Psoas muscle (tissue), 7 donors: ENCODE measurements at regions not wholly inside any gene's neighbourhood (a gene's known extent, or its start where the extent isn't known, plus 50 kb on each side); places are given as distances from the start of the nearest gene placed in this dataset.

Experiments
- ATAC-seq, 4 donors: fragments of 200-7000 bp; cut with Tn5 transposase; one replicate each; pipeline ENCODE4 v1.9.1; 2020; ENCODE audit warnings: moderate library complexity in 3 of 4, mild to moderate bottlenecking in 2 of 4
- DNase-seq, 2 donors: peaks; one replicate each; pipeline ENCODE4 v3.0.0-alpha.2; 2020
- H3K27ac ChIP-seq: fragments of 200-600 bp; one replicate; pipeline ENCODE4 v1.8.0; 2022
- H3K27me3 ChIP-seq, 3 donors: fragments of 200-600 bp in 1 of 3; one replicate each; pipeline versions ENCODE4 v1.6.1 to v1.8.0; 2013 to 2022; ENCODE audit warnings: low read length in 2 of 3, mild to moderate bottlenecking in 2 of 3, moderate library complexity in 1 of 3; ENCODE audit not compliant: insufficient read depth in 3 of 3
- H3K36me3 ChIP-seq, 2 donors: fragments of 200-600 bp in 1 of 2; one replicate each; pipeline versions ENCODE4 v1.6.1 to v1.8.0; 2013 to 2022; ENCODE audit warnings: low read depth in 1 of 2, mild to moderate bottlenecking in 1 of 2, moderate library complexity in 1 of 2; ENCODE audit not compliant: insufficient read depth in 1 of 2
- H3K4me1 ChIP-seq: fragments of 200-600 bp; one replicate; pipeline ENCODE4 v1.8.0; 2022
- H3K4me3 ChIP-seq: fragments of 200-600 bp; one replicate; pipeline ENCODE4 v1.8.0; 2022; ENCODE audit warnings: mild to moderate bottlenecking
- H3K9me3 ChIP-seq: fragments of 200-600 bp; one replicate; pipeline ENCODE4 v1.8.0; 2022
- WGBS, 3 donors: extraction: QIAGEN DNeasy Blood & Tissue Kit; methylation state at CpG; one replicate each; pipeline versions ENCODE4 v1.1.6 to v1.1.7; 2013; 5-methylcytosine and 5-hydroxymethylcytosine counted together
- intact Hi-C, 2 donors: fragments of 100-400 bp; cut with DNase I; formaldehyde crosslinking; loops; one replicate each; pipeline versions ENCODE4 v1.11.0 to v1.14.2; 2022
- TF ChIP-seq, protein P1 (sequence below): fragments of 200-600 bp; IDR thresholded peaks from one replicate; pipeline ENCODE4 v1.8.0; 2022; ENCODE audit warnings: antibody characterized with exemption
- donor health status: healthy with polysubstance abuse.
- donor health status: DM: no; HTN: no; CAD: no; lungs with moderate emphysema.
- donor health status: Bipolar disorder and iron deficiency.
- donor health status: healthy.
- donor health status: DM: yes; HTN: yes; CAD: no.
- donor health status: DM: no; HTN: no; CAD: no.
- donor health status: DM: yes; HTN: yes; CAD: no.

DNA sequence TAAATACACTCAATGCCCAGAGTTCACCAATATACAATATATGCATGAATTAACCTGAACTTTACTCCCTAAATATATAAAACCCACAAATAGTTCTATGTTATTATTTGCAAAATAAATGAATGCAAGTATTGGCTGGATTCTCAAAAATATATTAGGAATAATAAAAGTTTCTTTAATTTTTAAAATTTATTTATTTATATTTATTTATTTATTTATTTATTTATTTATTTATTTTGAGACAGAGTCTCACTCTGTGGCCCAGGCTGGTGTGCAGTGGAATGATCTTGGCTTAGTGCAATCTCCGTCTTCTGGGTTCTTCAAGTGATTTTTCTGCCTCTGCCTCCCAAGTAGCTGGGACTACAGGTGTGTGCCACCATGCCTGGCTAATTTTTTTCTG, 88.7 kb upstream of the TMEFF2 start:
- H3K4me1 ChIP-seq, result no peaks in the 10 kb centered on the region
- WGBS, 3 donors, result 89 to 100% (median 96%) methylated on average over 1 of the region's 1 CpG
- no peak for ATAC-seq
- DNase-seq, result no peak
- TF ChIP-seq, protein P1, sequence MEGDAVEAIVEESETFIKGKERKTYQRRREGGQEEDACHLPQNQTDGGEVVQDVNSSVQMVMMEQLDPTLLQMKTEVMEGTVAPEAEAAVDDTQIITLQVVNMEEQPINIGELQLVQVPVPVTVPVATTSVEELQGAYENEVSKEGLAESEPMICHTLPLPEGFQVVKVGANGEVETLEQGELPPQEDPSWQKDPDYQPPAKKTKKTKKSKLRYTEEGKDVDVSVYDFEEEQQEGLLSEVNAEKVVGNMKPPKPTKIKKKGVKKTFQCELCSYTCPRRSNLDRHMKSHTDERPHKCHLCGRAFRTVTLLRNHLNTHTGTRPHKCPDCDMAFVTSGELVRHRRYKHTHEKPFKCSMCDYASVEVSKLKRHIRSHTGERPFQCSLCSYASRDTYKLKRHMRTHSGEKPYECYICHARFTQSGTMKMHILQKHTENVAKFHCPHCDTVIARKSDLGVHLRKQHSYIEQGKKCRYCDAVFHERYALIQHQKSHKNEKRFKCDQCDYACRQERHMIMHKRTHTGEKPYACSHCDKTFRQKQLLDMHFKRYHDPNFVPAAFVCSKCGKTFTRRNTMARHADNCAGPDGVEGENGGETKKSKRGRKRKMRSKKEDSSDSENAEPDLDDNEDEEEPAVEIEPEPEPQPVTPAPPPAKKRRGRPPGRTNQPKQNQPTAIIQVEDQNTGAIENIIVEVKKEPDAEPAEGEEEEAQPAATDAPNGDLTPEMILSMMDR, result no peak
- intact Hi-C loops, result no loop called here
- no peaks in the 10 kb centered on the region for H3K9me3 ChIP-seq
- H3K36me3 ChIP-seq, result no peaks in the 10 kb centered on the region
- H3K4me3 ChIP-seq, result no peak overlapping the region
- H3K27me3 ChIP-seq, result no peaks in the 10 kb centered on the region
- H3K27ac ChIP-seq, result no peak overlapping the region

DNA sequence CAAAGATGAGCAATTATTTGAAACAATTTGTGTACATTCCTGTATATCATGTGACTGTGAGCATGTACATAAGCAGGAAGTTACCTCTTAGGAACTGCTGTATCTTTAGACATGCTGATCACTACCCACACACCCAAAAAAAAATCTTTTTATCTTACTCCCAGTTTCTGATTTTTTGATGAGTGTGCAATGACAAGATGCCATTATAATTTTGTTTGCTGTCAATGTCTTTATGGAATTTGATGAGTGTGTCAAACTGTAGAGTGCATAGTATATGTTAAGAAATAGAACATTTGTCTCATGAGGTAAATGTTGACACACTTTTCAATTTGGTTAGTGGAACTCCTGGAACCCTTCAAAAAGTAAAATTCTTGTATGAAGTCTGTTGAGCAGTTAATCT, 84.0 kb upstream of the TMEFF2 start:
- Histone ChIP-seq H3K4me1 (no peaks in the 10 kb centered on the region), H3K36me3 (no peaks in the 10 kb centered on the region), H3K27me3 (no peaks in the 10 kb centered on the region), H3K9me3 (no peaks in the 10 kb centered on the region), H3K27ac (no peak overlapping the region), H3K4me3 (no peak overlapping the region)
- TF ChIP-seq, protein P1, result no peak
- DNase-seq (no peak), ATAC-seq (no peak)
- intact Hi-C loops, result no loop called here

DNA sequence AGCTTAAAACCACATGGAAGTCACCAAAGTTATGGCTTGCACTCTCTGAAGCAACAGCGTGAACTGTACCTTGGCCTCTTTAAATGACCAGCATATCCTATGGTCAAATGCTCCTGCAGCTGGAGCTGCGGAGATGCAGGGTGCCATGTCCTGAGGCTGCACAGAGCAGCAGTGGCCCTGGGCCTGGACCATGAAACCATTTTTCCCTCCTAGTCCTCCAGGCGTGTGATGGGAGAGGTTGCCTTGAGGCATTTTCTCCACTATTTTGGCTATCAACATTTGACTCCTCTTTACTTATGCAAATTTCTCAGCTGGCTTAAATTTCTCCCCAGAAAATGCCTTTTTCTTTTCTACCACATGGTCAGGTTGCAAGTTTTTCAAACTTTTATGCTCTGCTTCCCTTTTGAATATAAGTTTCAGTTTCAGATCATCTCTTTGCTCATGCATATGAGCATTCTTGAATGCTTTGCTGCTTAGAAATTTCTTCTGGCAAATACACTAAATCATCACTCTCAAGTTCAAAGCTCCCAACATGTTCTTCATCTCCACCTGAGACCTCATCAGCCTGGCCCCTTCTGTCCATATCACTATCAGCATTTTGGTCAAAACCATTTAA, 82.9 kb upstream of the TMEFF2 start:
- Histone ChIP-seq H3K4me1 (no peaks in the 10 kb centered on the region), H3K4me3 (no peak overlapping the region), H3K36me3 (no peaks in the 10 kb centered on the region), H3K27me3 (no peaks in the 10 kb centered on the region), H3K9me3 (no peaks in the 10 kb centered on the region), H3K27ac (no peak overlapping the region)
- intact Hi-C loops, result no loop called here
- TF ChIP-seq, protein P1, result no peak
- DNase-seq (no peak), ATAC-seq (no peak)
- 92 to 100% (median 97%) methylated on average over 3 of the region's 3 CpGs for WGBS, 3 donors

DNA sequence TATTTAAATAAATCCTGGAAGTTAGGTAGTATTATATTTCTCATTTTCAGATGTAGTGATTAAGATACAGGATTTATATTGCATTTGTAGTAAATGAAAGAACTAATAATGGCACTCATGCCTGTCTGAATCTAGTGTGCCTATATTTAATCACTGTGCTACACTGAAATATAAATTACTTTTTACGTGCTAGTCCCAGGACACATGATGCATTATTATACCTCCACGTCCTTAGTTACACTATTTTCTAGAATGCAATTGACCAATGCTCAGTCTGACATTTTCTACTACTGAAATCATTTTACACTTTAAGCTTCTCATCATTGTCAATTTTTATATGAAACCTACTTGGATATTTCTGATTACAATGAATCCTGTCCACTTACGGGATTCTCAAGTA, 80.9 kb upstream of the TMEFF2 start:
- H3K27me3 ChIP-seq, result no peaks in the 10 kb centered on the region
- H3K36me3 ChIP-seq, result no peaks in the 10 kb centered on the region
- 86 to 89% (median 88%) methylated on average over 3 of the region's 3 CpGs for WGBS, 3 donors
- H3K4me3 ChIP-seq, result no peak overlapping the region
- intact Hi-C loops, result no loop called here
- H3K4me1 ChIP-seq, result no peaks in the 10 kb centered on the region
- TF ChIP-seq, protein P1, result no peak
- H3K9me3 ChIP-seq, result no peaks in the 10 kb centered on the region
- DNase-seq, result no peak
- ATAC-seq, result no peak
- no peak overlapping the region for H3K27ac ChIP-seq

DNA sequence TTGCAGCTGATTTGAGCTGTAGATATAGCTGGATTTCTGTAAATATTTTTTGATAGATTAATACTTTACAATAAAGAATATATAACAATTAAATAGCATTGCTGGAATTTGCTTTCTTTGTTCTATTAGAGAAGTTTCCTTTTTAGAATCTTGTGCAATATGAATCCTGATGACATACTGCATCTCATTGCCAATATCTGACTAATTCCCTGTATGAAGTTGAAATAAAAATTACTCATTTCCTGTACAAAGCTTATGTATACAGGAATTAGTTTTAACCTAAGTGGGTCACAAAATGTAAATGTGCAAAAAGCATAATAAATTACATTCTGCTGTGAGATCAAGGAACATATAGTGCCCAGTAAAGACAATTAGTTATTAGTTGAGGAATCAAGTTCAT, 72.8 kb upstream of the TMEFF2 start:
- DNase-seq (no peak), ATAC-seq (no peak)
- Histone ChIP-seq H3K4me3 (no peak overlapping the region), H3K36me3 (no peaks in the 10 kb centered on the region), H3K4me1 (no peaks in the 10 kb centered on the region), H3K27me3 (no peaks in the 10 kb centered on the region), H3K9me3 (no peaks in the 10 kb centered on the region), H3K27ac (no peak overlapping the region)
- intact Hi-C loops, result no loop called here
- TF ChIP-seq, protein P1, result no peak
